Coronary artery (tissue), 2 donors: ENCODE measurements at regions not wholly inside any gene's neighbourhood (a gene's known extent, or its start where the extent isn't known, plus 50 kb on each side); places are given as distances from the start of the nearest gene placed in this dataset.

Experiments used
- DNase-seq: peaks from one replicate; pipeline ENCODE4 v3.0.0-alpha.2; 2017; ENCODE audit warnings: low spot score
- H3K27ac ChIP-seq, 2 donors: fragments of 200-600 bp; sonication (generic); one replicate each; pipeline ENCODE4 v1.5.1; 2016 to 2019
- H3K4me3 ChIP-seq: fragments of 200-600 bp; sonication (generic); 2 replicates; pipeline ENCODE4 v1.5.1; 2016; ENCODE audit warnings: mild to moderate bottlenecking, moderate library complexity
- CTCF ChIP-seq: fragments of 200-600 bp; sonication (generic); IDR thresholded peaks from one replicate; pipeline ENCODE4 v1.5.1; 2019; ENCODE audit warnings: antibody characterized with exemption

GRCh38 chr12:54765652-54766051 lies 88.7 kb upstream of the MUCL1 start:
- TF ChIP-seq CTCF: no peak
- H3K4me3 ChIP-seq: no peak overlapping the region
- DNase-seq: no peak
- no peak overlapping the region for H3K27ac ChIP-seq

- H3K4me3 ChIP-seq: no peak overlapping the region
- no peak for TF ChIP-seq CTCF
- H3K27ac ChIP-seq: no peak overlapping the region
- DNase-seq: no peak
These were observed 91.9 kb upstream of the MUCL1 start for GRCh38 chr12:54762390-54762789.

- no peak for TF ChIP-seq CTCF
- Histone ChIP-seq H3K27ac (no peak overlapping the region), H3K4me3 (no peak overlapping the region)
- no peak for DNase-seq
These were observed 94.6 kb upstream of the MUCL1 start for GRCh38 chr12:54759751-54760150.

- TF ChIP-seq CTCF: no peak
- H3K4me3 ChIP-seq: no peak overlapping the region
- no peak overlapping the region for H3K27ac ChIP-seq
- no peak for DNase-seq
These were observed 102.8 kb upstream of the MUCL1 start for GRCh38 chr12:54751493-54751892.

GRCh38 chr12:54749191-54749818 lies 101.1 kb upstream of the DCD start:
- no peak overlapping the region for H3K4me3 ChIP-seq
- TF ChIP-seq CTCF: no peak
- DNase-seq: no peak
- H3K27ac ChIP-seq: no peak overlapping the region

GRCh38 chr12:54744590-54744989 lies 96.4 kb upstream of the DCD start:
- TF ChIP-seq CTCF: no peak
- H3K4me3 ChIP-seq: no peak overlapping the region
- no peak overlapping the region for H3K27ac ChIP-seq
- DNase-seq: no peak

- DNase-seq: no peak
- no peak for TF ChIP-seq CTCF
- Histone ChIP-seq H3K4me3 (no peak overlapping the region), H3K27ac (no peak overlapping the region)
These were observed 92.7 kb upstream of the DCD start for GRCh38 chr12:54740882-54741281.
